HepG2 (cell line): ENCODE measurements at regions not wholly inside any gene's neighbourhood (a gene's known extent, or its start where the extent isn't known, plus 50 kb on each side); places are given as distances from the start of the nearest gene placed in this dataset.
A peak's percentile ranks its signal among the peaks of the same experiment; 100 is the strongest.

Experiments
- ADNP ChIP-seq: sonication (generic); formaldehyde crosslinking; IDR thresholded peaks from 2 replicates; pipeline ENCODE4 v1.4.0; 2020; ENCODE audit warnings: missing genetic modification reagents
- HINFP ChIP-seq: sonication (generic); formaldehyde crosslinking; IDR thresholded peaks from 2 replicates; pipeline ENCODE4 v1.4.0; 2020; ENCODE audit warnings: low read depth, mild to moderate bottlenecking, missing genetic modification reagents
- IRF9 ChIP-seq: sonication (generic); formaldehyde crosslinking; IDR thresholded peaks from 2 replicates; pipeline ENCODE4 v1.8.0; 2022; ENCODE audit warnings: missing genetic modification reagents, mild to moderate bottlenecking, borderline replicate concordance
- KLF15 ChIP-seq: sonication (generic); formaldehyde crosslinking; IDR thresholded peaks from 2 replicates; pipeline ENCODE4 v1.8.1; 2023; ENCODE audit warnings: borderline replicate concordance, mild to moderate bottlenecking, inconsistent platforms, missing genetic modification reagents, mixed read lengths
- MYC ChIP-seq: sonication (generic); formaldehyde crosslinking; IDR thresholded peaks from 2 replicates; pipeline ENCODE4 v1.9.0; 2021; ENCODE audit warnings: missing genetic modification reagents, borderline replicate concordance
- PAX8 ChIP-seq: sonication (generic); formaldehyde crosslinking; IDR thresholded peaks from 2 replicates; pipeline ENCODE4 v1.8.0; 2022; ENCODE audit warnings: mild to moderate bottlenecking, missing genetic modification reagents, borderline replicate concordance
- PHB2 ChIP-seq: fragments of 450-650 bp; IDR thresholded peaks from 2 replicates; pipeline ENCODE4 v1.6.1; 2018; ENCODE audit not compliant: partially characterized antibody
- POLR2G ChIP-seq: fragments of 200-400 bp; formaldehyde crosslinking; IDR thresholded peaks from 2 replicates; pipeline ENCODE4 v1.6.1; 2018; ENCODE audit warnings: mild to moderate bottlenecking, low read depth, low read length, moderate library complexity
- ZNF142 ChIP-seq: sonication (generic); formaldehyde crosslinking; IDR thresholded peaks from 2 replicates; pipeline ENCODE4 v1.4.0; 2020; ENCODE audit warnings: missing genetic modification reagents
- ZNF556 ChIP-seq: sonication (generic); formaldehyde crosslinking; IDR thresholded peaks from 2 replicates; pipeline ENCODE4 v1.4.0; 2020; ENCODE audit warnings: mild to moderate bottlenecking, missing genetic modification reagents, borderline replicate concordance
- ZNF557 ChIP-seq: sonication (generic); formaldehyde crosslinking; IDR thresholded peaks from 2 replicates; pipeline ENCODE4 v1.4.0; 2020; ENCODE audit warnings: missing genetic modification reagents
- ZNF577 ChIP-seq: sonication (generic); formaldehyde crosslinking; IDR thresholded peaks from 2 replicates; pipeline ENCODE4 v1.4.0; 2020; ENCODE audit warnings: mild to moderate bottlenecking, low read depth, missing genetic modification reagents, borderline replicate concordance
- ZNF605 ChIP-seq: sonication (generic); formaldehyde crosslinking; IDR thresholded peaks from 2 replicates; pipeline ENCODE4 v1.8.0; 2022; ENCODE audit warnings: mild to moderate bottlenecking, missing genetic modification reagents
- ZNF619 ChIP-seq: sonication (generic); formaldehyde crosslinking; IDR thresholded peaks from 2 replicates; pipeline ENCODE4 v1.4.0; 2020; ENCODE audit warnings: mild to moderate bottlenecking, missing genetic modification reagents
- ZNF883 ChIP-seq: sonication (generic); formaldehyde crosslinking; IDR thresholded peaks from 2 replicates; pipeline ENCODE4 v1.5.1; 2020; ENCODE audit warnings: mild to moderate bottlenecking, missing genetic modification reagents; ENCODE audit errors: not compliant biosample characterization
- TF ChIP-seq, protein P1 (sequence below): sonication (generic); formaldehyde crosslinking; IDR thresholded peaks from 2 replicates; pipeline ENCODE4 v1.4.0; 2020; ENCODE audit warnings: mild to moderate bottlenecking, low read depth, missing genetic modification reagents
- TF ChIP-seq, protein P2 (sequence below): conservative IDR thresholded peaks from 2 replicates; pipeline ENCODE4 v1.6.1; 2018; ENCODE audit warnings: missing genetic modification reagents

DNA sequence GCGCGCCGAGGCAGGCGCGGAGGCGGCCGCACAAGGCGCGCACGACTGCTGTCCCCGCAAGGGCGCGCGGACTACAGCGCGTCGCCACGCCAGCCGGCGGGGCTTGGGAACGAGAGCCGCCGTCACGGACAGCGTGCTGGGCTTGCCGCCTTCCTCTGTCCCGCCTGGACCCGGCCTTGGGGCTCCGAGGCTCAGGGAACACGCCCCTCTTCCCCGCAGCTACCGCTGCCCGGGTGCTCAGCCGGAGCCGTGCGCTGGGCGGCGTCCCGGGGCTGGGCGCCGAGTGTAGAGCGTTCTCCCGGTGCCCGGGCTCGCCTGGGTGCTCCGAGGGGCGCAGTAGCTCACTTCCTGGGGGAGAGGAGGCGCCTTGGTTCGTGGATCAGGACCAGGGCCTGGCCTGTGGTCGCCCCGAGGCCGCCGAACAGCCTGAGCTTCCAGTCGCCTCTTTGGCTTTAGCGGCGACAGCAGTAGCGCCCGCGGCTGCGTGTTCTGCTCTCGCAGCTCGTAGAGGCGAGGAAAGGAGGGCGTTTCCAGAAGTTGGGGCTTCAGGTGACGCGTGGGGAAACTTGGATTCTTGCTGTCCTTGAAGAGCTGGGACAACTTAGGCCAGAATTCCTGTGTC lies 226.7 kb upstream of the C2CD4B start (continued):
- TF ChIP-seq PAX8, result no peak
- TF ChIP-seq MYC, result peak; percentile 55; the same call in 1 of the 2 replicates
- 0 out of 2 replicates have a peak, but pooled peaks have one; percentile 30 for TF ChIP-seq ZNF605 (CRISPR knock-in tag)
- TF ChIP-seq HINFP (CRISPR knock-in tag), result no peak
- TF ChIP-seq, protein P1, sequence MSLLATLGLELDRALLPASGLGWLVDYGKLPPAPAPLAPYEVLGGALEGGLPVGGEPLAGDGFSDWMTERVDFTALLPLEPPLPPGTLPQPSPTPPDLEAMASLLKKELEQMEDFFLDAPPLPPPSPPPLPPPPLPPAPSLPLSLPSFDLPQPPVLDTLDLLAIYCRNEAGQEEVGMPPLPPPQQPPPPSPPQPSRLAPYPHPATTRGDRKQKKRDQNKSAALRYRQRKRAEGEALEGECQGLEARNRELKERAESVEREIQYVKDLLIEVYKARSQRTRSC (CRISPR knock-in tag), result no peak
- TF ChIP-seq PHB2, result no peak
- TF ChIP-seq POLR2G, result peak; percentile 15; the same call in 1 of the 2 replicates
- TF ChIP-seq ZNF556 (CRISPR knock-in tag), result no peak
- TF ChIP-seq KLF15 (CRISPR knock-in tag), result 0 out of 2 replicates have a peak, but pooled peaks have one; percentile 44
- no peak for TF ChIP-seq ZNF577
- no peak for TF ChIP-seq IRF9 (CRISPR knock-in tag)
- TF ChIP-seq, protein P2, sequence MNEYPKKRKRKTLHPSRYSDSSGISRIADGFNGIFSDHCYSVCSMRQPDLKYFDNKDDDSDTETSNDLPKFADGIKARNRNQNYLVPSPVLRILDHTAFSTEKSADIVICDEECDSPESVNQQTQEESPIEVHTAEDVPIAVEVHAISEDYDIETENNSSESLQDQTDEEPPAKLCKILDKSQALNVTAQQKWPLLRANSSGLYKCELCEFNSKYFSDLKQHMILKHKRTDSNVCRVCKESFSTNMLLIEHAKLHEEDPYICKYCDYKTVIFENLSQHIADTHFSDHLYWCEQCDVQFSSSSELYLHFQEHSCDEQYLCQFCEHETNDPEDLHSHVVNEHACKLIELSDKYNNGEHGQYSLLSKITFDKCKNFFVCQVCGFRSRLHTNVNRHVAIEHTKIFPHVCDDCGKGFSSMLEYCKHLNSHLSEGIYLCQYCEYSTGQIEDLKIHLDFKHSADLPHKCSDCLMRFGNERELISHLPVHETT (CRISPR knock-in tag), result 0 out of 2 replicates have a peak, but pooled peaks have one; percentile 55
- TF ChIP-seq ZNF619 (CRISPR knock-in tag), result no peak
- no peak for TF ChIP-seq ADNP (CRISPR knock-in tag)
- TF ChIP-seq ZNF142 (CRISPR knock-in tag), result no peak
- TF ChIP-seq ZNF557 (CRISPR knock-in tag), result no peak; the same call in 1 of the 2 replicates
- peak; percentile 87 for TF ChIP-seq ZNF883 (CRISPR knock-in tag)
